ENCODE measurements at regions not wholly inside any gene's neighbourhood (a gene's known extent, or its start where the extent isn't known, plus 50 kb on each side); places are given as distances from the start of the nearest gene placed in this dataset.
"Not testable (repeated sequence)": the region's sequence is repeated elsewhere in the genome, so short reads cannot be mapped to it uniquely, and the experiment has no call there.

GRCh38 chr6:85077098-85077497, 312.7 kb upstream of the TBX18 start:
- H3K36me3 ChIP-seq: no peaks in the 10 kb centered on the region
- intact Hi-C loops (cut with DNase I): no loop called here
- no peaks in the 10 kb centered on the region for H3K4me1 ChIP-seq
- no peaks in the 10 kb centered on the region for H3K27me3 ChIP-seq
- no peak overlapping the region for H3K9ac ChIP-seq (ENCODE audit: low read depth in 2 of 2, low read length in 2 of 2)
- no peak overlapping the region for H3K4me3 ChIP-seq
- no peaks in the 10 kb centered on the region for H3K9me3 ChIP-seq
- TF ChIP-seq CTCF (IDR thresholded peaks at IDR 0.05): no peak
- H3K27ac ChIP-seq: no peak overlapping the region
- no peak for DNase-seq

GRCh38 chr6:85071845-85072244, 307.4 kb upstream of the TBX18 start:
- intact Hi-C loops (cut with DNase I); H3K27ac ChIP-seq; H3K4me3 ChIP-seq; H3K9me3 ChIP-seq; H3K36me3 ChIP-seq; H3K27me3 ChIP-seq; H3K4me1 ChIP-seq; H3K9ac ChIP-seq (ENCODE audit: low read depth in 2 of 2, low read length in 2 of 2); DNase-seq: not testable (repeated sequence)

- Histone ChIP-seq H3K9ac (ENCODE audit: low read depth in 2 of 2, low read length in 2 of 2) (no peak overlapping the region), H3K27ac (no peak overlapping the region), H3K36me3 (no peaks in the 10 kb centered on the region), H3K9me3 (no peaks in the 10 kb centered on the region), H3K27me3 (no peaks in the 10 kb centered on the region), H3K4me3 (no peak overlapping the region), H3K4me1 (no peaks in the 10 kb centered on the region)
- intact Hi-C loops (cut with DNase I): no loop called here
- no peak for DNase-seq
- TF ChIP-seq CTCF (IDR thresholded peaks at IDR 0.05): no peak
These were observed 305.2 kb upstream of the TBX18 start for GRCh38 chr6:85069577-85069976.

GRCh38 chr6:85068221-85068620, 303.8 kb upstream of the TBX18 start:
- H3K9me3 ChIP-seq: no peaks in the 10 kb centered on the region
- no peaks in the 10 kb centered on the region for H3K4me1 ChIP-seq
- H3K36me3 ChIP-seq: no peaks in the 10 kb centered on the region
- no peak overlapping the region for H3K4me3 ChIP-seq
- no peak overlapping the region for H3K9ac ChIP-seq (ENCODE audit: low read depth in 2 of 2, low read length in 2 of 2)
- H3K27ac ChIP-seq: no peak overlapping the region
- no peak for TF ChIP-seq CTCF (IDR thresholded peaks at IDR 0.05)
- no peak for DNase-seq
- no peaks in the 10 kb centered on the region for H3K27me3 ChIP-seq
- intact Hi-C loops (cut with DNase I): no loop called here

- no peaks in the 10 kb centered on the region for H3K9me3 ChIP-seq
- no peaks in the 10 kb centered on the region for H3K27me3 ChIP-seq
- H3K9ac ChIP-seq (ENCODE audit: low read depth in 2 of 2, low read length in 2 of 2): no peak overlapping the region
- no peaks in the 10 kb centered on the region for H3K36me3 ChIP-seq
- TF ChIP-seq CTCF (IDR thresholded peaks at IDR 0.05): no peak
- intact Hi-C loops (cut with DNase I): no loop called here
- no peaks in the 10 kb centered on the region for H3K4me1 ChIP-seq
- no peak overlapping the region for H3K27ac ChIP-seq
- no peak overlapping the region for H3K4me3 ChIP-seq
- no peak for DNase-seq
These were observed 301.9 kb upstream of the TBX18 start for GRCh38 chr6:85066266-85066665.

GRCh38 chr6:85065831-85066230, 301.4 kb upstream of the TBX18 start:
- Histone ChIP-seq H3K36me3 (no peaks in the 10 kb centered on the region), H3K4me1 (no peaks in the 10 kb centered on the region), H3K27ac (no peak overlapping the region), H3K9ac (ENCODE audit: low read depth in 2 of 2, low read length in 2 of 2) (no peak overlapping the region), H3K27me3 (no peaks in the 10 kb centered on the region), H3K9me3 (no peaks in the 10 kb centered on the region), H3K4me3 (no peak overlapping the region)
- intact Hi-C loops (cut with DNase I): no loop called here
- TF ChIP-seq CTCF (IDR thresholded peaks at IDR 0.05): no peak
- no peak for DNase-seq

All from colonic mucosa (tissue), 4 donors.